ENCODE measurements at regions not wholly inside any gene's neighbourhood (a gene's known extent, or its start where the extent isn't known, plus 50 kb on each side); places are given as distances from the start of the nearest gene placed in this dataset.

DNA sequence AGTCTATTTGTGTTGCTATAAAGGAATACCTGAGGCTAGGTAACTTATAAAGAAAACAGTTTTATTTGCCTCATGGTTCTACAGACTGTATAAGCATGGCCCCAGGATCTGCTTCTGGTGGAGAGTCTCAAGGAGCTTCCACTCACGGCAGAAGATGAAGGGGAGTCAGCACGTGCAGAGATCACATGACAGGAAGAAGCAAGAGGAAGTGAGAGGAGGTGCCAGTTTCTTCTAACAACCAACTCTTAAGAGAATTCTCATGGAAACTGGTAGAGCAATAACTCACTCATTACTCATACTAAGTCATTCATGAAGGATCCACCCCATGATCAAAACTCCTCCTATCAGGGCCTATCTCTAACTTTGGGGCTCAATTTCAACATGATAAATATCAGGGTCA, 135.6 kb downstream of the DDX3Y start (continued):
- TF ChIP-seq POU5F1 (IDR thresholded peaks at IDR 0.05; ENCODE audit: low read depth, low read length), result no peak
- TF ChIP-seq EZH2 (IDR thresholded peaks at IDR 0.05; ENCODE audit: low read depth, low read length, severe bottlenecking), result no peak
- no peak for TF ChIP-seq CBX8 (IDR thresholded peaks at IDR 0.05; ENCODE audit: borderline replicate concordance, low read depth, low read length)
